ENCODE measurements at regions not wholly inside any gene's neighbourhood (a gene's known extent, or its start where the extent isn't known, plus 50 kb on each side); places are given as distances from the start of the nearest gene placed in this dataset.

DNA sequence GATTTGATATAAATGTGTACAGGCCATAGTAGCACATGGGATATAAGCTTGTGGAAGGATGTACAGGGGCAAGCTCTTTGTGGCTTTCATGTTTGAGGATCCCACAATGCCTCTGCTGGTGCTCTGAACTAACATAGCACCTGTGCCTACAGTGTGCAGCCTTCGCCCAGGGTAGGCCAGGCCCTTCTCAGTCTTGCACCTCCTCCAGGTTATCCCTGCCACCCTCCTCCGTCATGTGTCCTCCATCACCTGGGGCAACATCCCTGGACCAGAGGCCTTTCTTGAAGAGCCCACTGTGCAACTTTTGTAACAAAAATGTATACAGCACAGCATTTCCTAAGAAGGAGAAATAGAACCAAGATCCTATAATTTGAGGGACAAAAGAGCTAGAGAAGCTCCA lies 306.8 kb downstream of the IRS2 start (continued):
- TF ChIP-seq, protein P1, sequence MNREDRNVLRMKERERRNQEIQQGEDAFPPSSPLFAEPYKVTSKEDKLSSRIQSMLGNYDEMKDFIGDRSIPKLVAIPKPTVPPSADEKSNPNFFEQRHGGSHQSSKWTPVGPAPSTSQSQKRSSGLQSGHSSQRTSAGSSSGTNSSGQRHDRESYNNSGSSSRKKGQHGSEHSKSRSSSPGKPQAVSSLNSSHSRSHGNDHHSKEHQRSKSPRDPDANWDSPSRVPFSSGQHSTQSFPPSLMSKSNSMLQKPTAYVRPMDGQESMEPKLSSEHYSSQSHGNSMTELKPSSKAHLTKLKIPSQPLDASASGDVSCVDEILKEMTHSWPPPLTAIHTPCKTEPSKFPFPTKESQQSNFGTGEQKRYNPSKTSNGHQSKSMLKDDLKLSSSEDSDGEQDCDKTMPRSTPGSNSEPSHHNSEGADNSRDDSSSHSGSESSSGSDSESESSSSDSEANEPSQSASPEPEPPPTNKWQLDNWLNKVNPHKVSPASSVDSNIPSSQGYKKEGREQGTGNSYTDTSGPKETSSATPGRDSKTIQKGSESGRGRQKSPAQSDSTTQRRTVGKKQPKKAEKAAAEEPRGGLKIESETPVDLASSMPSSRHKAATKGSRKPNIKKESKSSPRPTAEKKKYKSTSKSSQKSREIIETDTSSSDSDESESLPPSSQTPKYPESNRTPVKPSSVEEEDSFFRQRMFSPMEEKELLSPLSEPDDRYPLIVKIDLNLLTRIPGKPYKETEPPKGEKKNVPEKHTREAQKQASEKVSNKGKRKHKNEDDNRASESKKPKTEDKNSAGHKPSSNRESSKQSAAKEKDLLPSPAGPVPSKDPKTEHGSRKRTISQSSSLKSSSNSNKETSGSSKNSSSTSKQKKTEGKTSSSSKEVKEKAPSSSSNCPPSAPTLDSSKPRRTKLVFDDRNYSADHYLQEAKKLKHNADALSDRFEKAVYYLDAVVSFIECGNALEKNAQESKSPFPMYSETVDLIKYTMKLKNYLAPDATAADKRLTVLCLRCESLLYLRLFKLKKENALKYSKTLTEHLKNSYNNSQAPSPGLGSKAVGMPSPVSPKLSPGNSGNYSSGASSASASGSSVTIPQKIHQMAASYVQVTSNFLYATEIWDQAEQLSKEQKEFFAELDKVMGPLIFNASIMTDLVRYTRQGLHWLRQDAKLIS (CRISPR knock-in tag; IDR thresholded peaks at IDR 0.05; ENCODE audit: borderline replicate concordance): no peak
- TF ChIP-seq, protein P2, sequence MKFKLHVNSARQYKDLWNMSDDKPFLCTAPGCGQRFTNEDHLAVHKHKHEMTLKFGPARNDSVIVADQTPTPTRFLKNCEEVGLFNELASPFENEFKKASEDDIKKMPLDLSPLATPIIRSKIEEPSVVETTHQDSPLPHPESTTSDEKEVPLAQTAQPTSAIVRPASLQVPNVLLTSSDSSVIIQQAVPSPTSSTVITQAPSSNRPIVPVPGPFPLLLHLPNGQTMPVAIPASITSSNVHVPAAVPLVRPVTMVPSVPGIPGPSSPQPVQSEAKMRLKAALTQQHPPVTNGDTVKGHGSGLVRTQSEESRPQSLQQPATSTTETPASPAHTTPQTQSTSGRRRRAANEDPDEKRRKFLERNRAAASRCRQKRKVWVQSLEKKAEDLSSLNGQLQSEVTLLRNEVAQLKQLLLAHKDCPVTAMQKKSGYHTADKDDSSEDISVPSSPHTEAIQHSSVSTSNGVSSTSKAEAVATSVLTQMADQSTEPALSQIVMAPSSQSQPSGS (CRISPR knock-in tag; IDR thresholded peaks at IDR 0.05; ENCODE audit: borderline replicate concordance, low read depth): no peak
- TF ChIP-seq, protein P3, sequence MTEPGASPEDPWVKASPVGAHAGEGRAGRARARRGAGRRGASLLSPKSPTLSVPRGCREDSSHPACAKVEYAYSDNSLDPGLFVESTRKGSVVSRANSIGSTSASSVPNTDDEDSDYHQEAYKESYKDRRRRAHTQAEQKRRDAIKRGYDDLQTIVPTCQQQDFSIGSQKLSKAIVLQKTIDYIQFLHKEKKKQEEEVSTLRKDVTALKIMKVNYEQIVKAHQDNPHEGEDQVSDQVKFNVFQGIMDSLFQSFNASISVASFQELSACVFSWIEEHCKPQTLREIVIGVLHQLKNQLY (CRISPR knock-in tag; IDR thresholded peaks at IDR 0.05): no peak

DNA sequence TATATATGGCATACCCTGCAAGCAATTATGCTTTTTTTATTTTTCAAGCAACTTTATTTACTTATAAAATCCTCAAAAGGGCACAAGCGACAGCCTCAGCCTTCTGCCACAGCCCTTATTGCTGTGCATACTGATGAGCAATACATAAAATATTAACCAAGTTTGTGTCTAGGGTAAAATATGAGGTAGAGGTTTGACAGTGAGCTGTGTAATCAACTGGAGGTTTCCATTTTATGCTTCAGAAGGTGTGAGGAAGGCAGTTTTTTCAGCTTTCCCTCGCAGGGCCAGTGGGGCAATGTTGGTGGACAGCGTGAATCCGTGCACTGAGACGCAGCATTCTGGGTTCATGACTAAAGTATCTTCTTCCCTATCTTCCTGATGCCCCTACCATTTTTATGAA lies 310.4 kb downstream of the IRS2 start:
- POLR2A ChIA-PET: interaction anchor here (0.6 kb wide), 1 partner anchor 319 kb away, joined by 4 read pairs; no protein-coding TSS in a partner anchor
- Mint-ChIP-seq H3K36me3 (no peaks in the 10 kb centered on the region), H3K4me3 (no peak overlapping the region), H3K4me1 (no peaks in the 10 kb centered on the region), H3K9me3 (no peaks in the 10 kb centered on the region), H3K27me3 (ENCODE audit: low read depth) (no peaks in the 10 kb centered on the region), H3K27ac (no peak overlapping the region)
- DNase-seq (ENCODE audit: low spot score) (no peak), ATAC-seq (no peak)
- CTCF ChIA-PET: no interaction called here
- TF ChIP-seq, protein P4, sequence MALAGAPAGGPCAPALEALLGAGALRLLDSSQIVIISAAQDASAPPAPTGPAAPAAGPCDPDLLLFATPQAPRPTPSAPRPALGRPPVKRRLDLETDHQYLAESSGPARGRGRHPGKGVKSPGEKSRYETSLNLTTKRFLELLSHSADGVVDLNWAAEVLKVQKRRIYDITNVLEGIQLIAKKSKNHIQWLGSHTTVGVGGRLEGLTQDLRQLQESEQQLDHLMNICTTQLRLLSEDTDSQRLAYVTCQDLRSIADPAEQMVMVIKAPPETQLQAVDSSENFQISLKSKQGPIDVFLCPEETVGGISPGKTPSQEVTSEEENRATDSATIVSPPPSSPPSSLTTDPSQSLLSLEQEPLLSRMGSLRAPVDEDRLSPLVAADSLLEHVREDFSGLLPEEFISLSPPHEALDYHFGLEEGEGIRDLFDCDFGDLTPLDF (CRISPR knock-in tag; IDR thresholded peaks at IDR 0.05): no peak
- TF ChIP-seq, protein P5, sequence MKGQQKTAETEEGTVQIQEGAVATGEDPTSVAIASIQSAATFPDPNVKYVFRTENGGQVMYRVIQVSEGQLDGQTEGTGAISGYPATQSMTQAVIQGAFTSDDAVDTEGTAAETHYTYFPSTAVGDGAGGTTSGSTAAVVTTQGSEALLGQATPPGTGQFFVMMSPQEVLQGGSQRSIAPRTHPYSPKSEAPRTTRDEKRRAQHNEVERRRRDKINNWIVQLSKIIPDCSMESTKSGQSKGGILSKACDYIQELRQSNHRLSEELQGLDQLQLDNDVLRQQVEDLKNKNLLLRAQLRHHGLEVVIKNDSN (CRISPR knock-in tag; IDR thresholded peaks at IDR 0.05): no peak
- TF ChIP-seq, protein P6, sequence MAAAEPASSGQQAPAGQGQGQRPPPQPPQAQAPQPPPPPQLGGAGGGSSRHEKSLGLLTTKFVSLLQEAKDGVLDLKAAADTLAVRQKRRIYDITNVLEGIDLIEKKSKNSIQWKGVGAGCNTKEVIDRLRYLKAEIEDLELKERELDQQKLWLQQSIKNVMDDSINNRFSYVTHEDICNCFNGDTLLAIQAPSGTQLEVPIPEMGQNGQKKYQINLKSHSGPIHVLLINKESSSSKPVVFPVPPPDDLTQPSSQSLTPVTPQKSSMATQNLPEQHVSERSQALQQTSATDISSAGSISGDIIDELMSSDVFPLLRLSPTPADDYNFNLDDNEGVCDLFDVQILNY (CRISPR knock-in tag; IDR thresholded peaks at IDR 0.05): no peak
- TF ChIP-seq ZNF138 (CRISPR knock-in tag; conservative IDR thresholded peaks at IDR 0.05) (no peak), MXD4 (CRISPR knock-in tag; IDR thresholded peaks at IDR 0.05; ENCODE audit: borderline replicate concordance) (no peak), SOX15 (CRISPR knock-in tag; IDR thresholded peaks at IDR 0.05) (no peak), TEAD1 (CRISPR knock-in tag; IDR thresholded peaks at IDR 0.05) (no peak), NFYB (CRISPR knock-in tag; conservative IDR thresholded peaks at IDR 0.05; ENCODE audit: low read depth) (no peak), FOXP1 (CRISPR knock-in tag; IDR thresholded peaks at IDR 0.05; ENCODE audit: borderline replicate concordance) (no peak), ESRRA (CRISPR knock-in tag; IDR thresholded peaks at IDR 0.05; ENCODE audit: borderline replicate concordance) (no peak)
- TF ChIP-seq, protein P7, sequence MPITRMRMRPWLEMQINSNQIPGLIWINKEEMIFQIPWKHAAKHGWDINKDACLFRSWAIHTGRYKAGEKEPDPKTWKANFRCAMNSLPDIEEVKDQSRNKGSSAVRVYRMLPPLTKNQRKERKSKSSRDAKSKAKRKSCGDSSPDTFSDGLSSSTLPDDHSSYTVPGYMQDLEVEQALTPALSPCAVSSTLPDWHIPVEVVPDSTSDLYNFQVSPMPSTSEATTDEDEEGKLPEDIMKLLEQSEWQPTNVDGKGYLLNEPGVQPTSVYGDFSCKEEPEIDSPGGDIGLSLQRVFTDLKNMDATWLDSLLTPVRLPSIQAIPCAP (CRISPR knock-in tag; IDR thresholded peaks at IDR 0.05): no peak
- TF ChIP-seq, protein P8, sequence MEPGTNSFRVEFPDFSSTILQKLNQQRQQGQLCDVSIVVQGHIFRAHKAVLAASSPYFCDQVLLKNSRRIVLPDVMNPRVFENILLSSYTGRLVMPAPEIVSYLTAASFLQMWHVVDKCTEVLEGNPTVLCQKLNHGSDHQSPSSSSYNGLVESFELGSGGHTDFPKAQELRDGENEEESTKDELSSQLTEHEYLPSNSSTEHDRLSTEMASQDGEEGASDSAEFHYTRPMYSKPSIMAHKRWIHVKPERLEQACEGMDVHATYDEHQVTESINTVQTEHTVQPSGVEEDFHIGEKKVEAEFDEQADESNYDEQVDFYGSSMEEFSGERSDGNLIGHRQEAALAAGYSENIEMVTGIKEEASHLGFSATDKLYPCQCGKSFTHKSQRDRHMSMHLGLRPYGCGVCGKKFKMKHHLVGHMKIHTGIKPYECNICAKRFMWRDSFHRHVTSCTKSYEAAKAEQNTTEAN (CRISPR knock-in tag; IDR thresholded peaks at IDR 0.05): no peak
- TF ChIP-seq, protein P9, sequence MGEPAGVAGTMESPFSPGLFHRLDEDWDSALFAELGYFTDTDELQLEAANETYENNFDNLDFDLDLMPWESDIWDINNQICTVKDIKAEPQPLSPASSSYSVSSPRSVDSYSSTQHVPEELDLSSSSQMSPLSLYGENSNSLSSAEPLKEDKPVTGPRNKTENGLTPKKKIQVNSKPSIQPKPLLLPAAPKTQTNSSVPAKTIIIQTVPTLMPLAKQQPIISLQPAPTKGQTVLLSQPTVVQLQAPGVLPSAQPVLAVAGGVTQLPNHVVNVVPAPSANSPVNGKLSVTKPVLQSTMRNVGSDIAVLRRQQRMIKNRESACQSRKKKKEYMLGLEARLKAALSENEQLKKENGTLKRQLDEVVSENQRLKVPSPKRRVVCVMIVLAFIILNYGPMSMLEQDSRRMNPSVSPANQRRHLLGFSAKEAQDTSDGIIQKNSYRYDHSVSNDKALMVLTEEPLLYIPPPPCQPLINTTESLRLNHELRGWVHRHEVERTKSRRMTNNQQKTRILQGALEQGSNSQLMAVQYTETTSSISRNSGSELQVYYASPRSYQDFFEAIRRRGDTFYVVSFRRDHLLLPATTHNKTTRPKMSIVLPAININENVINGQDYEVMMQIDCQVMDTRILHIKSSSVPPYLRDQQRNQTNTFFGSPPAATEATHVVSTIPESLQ (CRISPR knock-in tag; IDR thresholded peaks at IDR 0.05): no peak
- TF ChIP-seq, protein P10, sequence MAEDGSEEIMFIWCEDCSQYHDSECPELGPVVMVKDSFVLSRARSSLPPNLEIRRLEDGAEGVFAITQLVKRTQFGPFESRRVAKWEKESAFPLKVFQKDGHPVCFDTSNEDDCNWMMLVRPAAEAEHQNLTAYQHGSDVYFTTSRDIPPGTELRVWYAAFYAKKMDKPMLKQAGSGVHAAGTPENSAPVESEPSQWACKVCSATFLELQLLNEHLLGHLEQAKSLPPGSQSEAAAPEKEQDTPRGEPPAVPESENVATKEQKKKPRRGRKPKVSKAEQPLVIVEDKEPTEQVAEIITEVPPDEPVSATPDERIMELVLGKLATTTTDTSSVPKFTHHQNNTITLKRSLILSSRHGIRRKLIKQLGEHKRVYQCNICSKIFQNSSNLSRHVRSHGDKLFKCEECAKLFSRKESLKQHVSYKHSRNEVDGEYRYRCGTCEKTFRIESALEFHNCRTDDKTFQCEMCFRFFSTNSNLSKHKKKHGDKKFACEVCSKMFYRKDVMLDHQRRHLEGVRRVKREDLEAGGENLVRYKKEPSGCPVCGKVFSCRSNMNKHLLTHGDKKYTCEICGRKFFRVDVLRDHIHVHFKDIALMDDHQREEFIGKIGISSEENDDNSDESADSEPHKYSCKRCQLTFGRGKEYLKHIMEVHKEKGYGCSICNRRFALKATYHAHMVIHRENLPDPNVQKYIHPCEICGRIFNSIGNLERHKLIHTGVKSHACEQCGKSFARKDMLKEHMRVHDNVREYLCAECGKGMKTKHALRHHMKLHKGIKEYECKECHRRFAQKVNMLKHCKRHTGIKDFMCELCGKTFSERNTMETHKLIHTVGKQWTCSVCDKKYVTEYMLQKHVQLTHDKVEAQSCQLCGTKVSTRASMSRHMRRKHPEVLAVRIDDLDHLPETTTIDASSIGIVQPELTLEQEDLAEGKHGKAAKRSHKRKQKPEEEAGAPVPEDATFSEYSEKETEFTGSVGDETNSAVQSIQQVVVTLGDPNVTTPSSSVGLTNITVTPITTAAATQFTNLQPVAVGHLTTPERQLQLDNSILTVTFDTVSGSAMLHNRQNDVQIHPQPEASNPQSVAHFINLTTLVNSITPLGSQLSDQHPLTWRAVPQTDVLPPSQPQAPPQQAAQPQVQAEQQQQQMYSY (CRISPR knock-in tag; IDR thresholded peaks at IDR 0.05): no peak
- TF ChIP-seq, protein P3 (CRISPR knock-in tag; IDR thresholded peaks at IDR 0.05): no peak
